Activated naive CD4-positive, alpha-beta T cell treated with anti-CD3 and anti-CD28 coated beads for 36 hours (primary cell): ENCODE measurements at regions not wholly inside any gene's neighbourhood (a gene's known extent, or its start where the extent isn't known, plus 50 kb on each side); places are given as distances from the start of the nearest gene placed in this dataset.

Source experiments
- CTCF ChIA-PET: fragments of 350-600 bp; sonication (Branson Sonifier 250); formaldehyde crosslinking; loops from one replicate; lab custom pipeline; 2021; ENCODE audit warnings: antibody characterized with exemption; lab: Charles Lee
- DNase-seq: peaks from one replicate; pipeline ENCODE4 v3.0.0-alpha.2; 2020
- H3K27ac Mint-ChIP-seq: one replicate; pipeline ENCODE4 v1.8.0; 2021; ENCODE audit warnings: mild to moderate bottlenecking, mixed read lengths
- H3K27me3 Mint-ChIP-seq: one replicate; pipeline ENCODE4 v1.8.0; 2021; ENCODE audit warnings: low read depth, mixed read lengths
- H3K36me3 Mint-ChIP-seq: one replicate; pipeline ENCODE4 v1.8.0; 2021; ENCODE audit warnings: low read depth, mixed read lengths
- H3K4me1 Mint-ChIP-seq: one replicate; pipeline ENCODE4 v1.8.0; 2021; ENCODE audit warnings: low read depth, mixed read lengths
- H3K4me3 Mint-ChIP-seq: one replicate; pipeline ENCODE4 v1.8.0; 2021; ENCODE audit warnings: mild to moderate bottlenecking, moderate library complexity, mixed read lengths
- H3K9me3 Mint-ChIP-seq: one replicate; pipeline ENCODE4 v1.8.0; 2021; ENCODE audit warnings: mixed read lengths
- intact Hi-C: fragments of 100-400 bp; cut with micrococcal nuclease; formaldehyde crosslinking; loops from one replicate; pipeline ENCODE4 v1.15.1; 2023

DNA sequence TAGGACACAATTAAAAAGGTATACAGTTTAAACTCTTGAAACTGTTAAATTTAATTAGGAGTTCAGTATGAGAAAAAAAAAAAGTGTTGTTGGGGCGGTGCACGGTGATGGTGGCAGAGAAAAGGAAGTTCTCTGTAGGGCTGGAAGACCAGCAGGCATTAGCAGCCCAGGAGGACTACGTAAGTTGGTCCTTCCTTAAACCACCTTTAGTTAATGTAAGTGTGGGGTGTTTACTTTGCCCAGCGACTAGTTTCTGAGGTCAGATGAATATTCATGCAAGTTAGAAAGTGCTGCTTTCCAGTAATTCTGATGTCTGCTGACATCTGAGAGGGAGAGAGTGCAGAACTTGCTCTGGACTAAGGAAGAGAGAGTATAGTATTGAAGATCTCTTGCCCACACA lies 54.9 kb downstream of the NKX2-1 start:
- H3K4me3 Mint-ChIP-seq = no peak overlapping the region

DNA sequence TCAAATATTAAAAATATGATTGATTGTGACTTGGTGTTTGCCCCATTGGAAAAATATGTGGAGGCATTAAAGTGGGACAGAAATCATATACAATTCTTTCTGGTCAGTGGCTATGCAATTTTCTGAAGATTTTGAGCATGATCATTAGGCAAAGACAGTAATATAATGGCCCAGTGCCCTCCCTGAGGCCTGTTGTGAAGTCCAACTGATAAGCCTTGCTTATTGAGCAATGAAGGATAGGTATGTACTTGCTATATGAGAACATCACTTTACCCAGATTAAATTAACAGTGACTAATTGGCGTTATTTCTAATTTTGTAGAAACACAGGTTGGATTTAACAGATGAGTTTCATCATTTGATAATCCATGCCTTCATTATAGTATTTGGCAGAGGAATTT lies 57.1 kb downstream of the NKX2-1 start:
- no peak overlapping the region for H3K27ac Mint-ChIP-seq
- H3K9me3 Mint-ChIP-seq = no peaks in the 10 kb centered on the region
- no peak overlapping the region for H3K4me3 Mint-ChIP-seq
- DNase-seq = no peak
- H3K27me3 Mint-ChIP-seq = peaks cover 17% of the 10 kb centered on the region
- CTCF ChIA-PET = no interaction called here
- intact Hi-C loops = no loop called here
- H3K4me1 Mint-ChIP-seq = no peaks in the 10 kb centered on the region
- H3K36me3 Mint-ChIP-seq = no peaks in the 10 kb centered on the region

More for the DNA sequence above, 54.9 kb downstream of the NKX2-1 start:
- H3K27ac Mint-ChIP-seq = no peak overlapping the region
- H3K27me3 Mint-ChIP-seq = peaks cover 10% of the 10 kb centered on the region
- CTCF ChIA-PET = no interaction called here
- H3K9me3 Mint-ChIP-seq = no peaks in the 10 kb centered on the region
- H3K36me3 Mint-ChIP-seq = no peaks in the 10 kb centered on the region
- no peaks in the 10 kb centered on the region for H3K4me1 Mint-ChIP-seq
- no peak for DNase-seq
- intact Hi-C loops = no loop called here

DNA sequence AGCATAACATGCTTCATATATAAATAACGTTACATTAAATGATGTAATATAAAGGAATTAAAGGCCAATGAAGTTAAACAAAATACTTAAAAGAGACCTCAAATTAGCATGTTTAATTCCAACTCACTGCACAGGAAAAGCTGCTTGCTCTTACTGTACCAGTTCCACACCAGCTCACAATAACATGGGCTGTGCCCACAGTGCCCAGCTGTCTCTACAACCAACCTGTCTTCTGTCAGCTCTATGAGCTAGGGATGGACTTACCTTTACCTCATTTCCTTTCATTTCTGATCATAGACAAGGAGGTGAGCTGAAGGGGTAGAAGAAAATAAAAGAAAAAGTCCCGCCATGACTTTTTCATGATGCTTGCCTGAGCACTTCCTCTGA lies 64.8 kb downstream of the NKX2-1 start:
- Mint-ChIP-seq H3K36me3 (no peaks in the 10 kb centered on the region), H3K27me3 (peaks cover 12% of the 10 kb centered on the region), H3K4me1 (no peaks in the 10 kb centered on the region), H3K4me3 (no peak overlapping the region), H3K27ac (no peak overlapping the region), H3K9me3 (no peaks in the 10 kb centered on the region)
- intact Hi-C loops = no loop called here
- DNase-seq = no peak
- CTCF ChIA-PET = no interaction called here

DNA sequence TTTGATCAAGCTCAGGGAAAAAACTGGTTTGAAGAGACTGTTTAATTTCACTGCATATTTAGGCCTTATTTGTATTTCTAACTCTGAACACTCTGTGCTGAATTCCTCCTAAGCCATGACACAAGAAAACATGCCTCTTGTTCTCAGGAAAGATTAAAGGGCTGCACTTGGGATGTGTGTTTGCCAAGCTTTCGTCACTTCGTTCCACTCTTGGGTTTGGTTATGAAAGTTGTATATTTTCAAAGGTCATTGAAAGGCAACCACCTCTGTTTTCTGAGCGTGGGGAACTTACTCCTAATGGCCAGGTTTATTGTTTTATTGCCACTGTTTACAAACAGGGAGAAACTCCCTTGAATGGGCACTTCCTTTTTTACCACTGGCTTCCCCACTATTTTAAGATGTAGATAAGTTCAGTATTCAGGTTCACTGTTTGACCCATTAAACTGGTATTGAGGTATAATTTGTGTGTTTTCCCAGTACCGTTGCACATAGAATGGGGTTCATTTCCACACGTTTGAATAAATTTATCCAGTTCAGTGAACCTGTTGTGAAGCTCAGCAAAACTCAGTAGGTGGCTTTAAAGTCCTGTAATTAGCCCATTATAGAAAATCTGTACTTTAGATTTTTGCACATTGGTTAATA lies 65.3 kb downstream of the NKX2-1 start:
- Mint-ChIP-seq H3K4me3 (no peak overlapping the region), H3K36me3 (no peaks in the 10 kb centered on the region), H3K27me3 (peaks cover 10% of the 10 kb centered on the region), H3K4me1 (no peaks in the 10 kb centered on the region), H3K27ac (no peak overlapping the region), H3K9me3 (no peaks in the 10 kb centered on the region)
- CTCF ChIA-PET = no interaction called here
- no peak for DNase-seq
- intact Hi-C loops = no loop called here

DNA sequence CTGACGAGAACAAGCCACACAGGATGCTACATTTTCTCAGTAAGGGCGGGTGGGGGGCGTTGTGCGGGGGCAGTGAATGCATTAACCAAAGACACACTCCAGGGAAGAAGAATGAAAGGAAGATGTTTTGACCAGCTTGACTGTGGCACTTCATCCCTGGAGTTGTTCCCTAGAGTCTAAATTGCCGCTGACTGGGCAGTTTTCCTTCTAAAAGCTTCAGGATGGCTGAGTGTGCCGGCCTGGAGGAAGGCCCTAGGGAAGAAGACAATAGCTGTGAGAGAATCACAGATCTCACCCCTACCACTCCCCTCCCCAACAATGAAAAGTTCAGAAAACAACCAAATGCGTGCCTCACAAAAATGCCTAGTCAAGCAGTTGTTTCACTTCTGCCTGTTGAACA lies 67.2 kb downstream of the NKX2-1 start:
- Mint-ChIP-seq H3K36me3 (no peaks in the 10 kb centered on the region), H3K9me3 (no peaks in the 10 kb centered on the region), H3K27ac (no peak overlapping the region), H3K4me3 (no peak overlapping the region), H3K4me1 (no peaks in the 10 kb centered on the region), H3K27me3 (peaks cover 4% of the 10 kb centered on the region)
- DNase-seq = no peak
- intact Hi-C loops = no loop called here
- CTCF ChIA-PET = interaction anchor here (0.5 kb wide), 1 partner anchor 101 kb away, joined by 5 read pairs; no protein-coding TSS in a partner anchor

DNA sequence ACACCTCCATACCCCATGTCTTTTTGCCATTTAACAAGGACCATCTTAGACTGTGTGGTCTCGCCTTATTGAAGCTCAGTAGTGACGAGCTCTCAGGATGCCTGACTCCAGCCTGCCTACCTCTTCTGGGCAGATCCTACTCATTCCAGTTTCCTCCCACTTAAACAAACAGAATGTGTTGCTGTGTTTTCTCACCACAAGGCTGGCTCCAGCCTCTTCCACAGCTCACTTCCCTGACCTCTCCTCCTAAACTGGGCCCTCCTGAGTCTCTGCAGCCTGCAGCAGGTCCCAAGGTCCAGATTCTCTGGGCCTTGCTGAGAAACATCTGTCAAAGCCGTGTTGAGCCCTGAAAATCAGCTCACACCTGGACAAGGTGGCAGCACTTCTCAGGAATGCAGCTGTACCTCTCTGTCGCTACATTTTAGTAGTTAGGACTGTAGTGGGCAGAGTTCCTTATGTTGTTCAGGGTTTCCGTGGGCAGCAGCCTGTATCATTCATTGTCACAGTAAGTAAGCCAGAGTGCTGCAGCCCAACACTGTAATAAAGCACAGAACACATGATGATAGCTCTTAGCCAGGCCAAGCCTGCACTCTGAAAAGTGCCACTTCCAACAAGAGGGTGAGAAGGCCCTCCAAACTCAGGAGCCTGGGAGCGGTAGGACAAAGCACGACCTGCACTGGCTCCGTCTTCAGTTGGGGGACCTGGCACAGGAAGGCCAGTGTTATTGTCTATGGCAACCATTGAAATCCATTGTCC lies 68.5 kb downstream of the NKX2-1 start:
- intact Hi-C loops = no loop called here
- H3K9me3 Mint-ChIP-seq = no peaks in the 10 kb centered on the region
- CTCF ChIA-PET = interaction anchor here (0.9 to 1.6 kb wide), 5 partner anchors 10 to 382 kb away, joined by 3 to 4 read pairs (median 4); no protein-coding TSS in a partner anchor
- peaks cover 4% of the 10 kb centered on the region for H3K27me3 Mint-ChIP-seq
- no peak overlapping the region for H3K4me3 Mint-ChIP-seq
- no peaks in the 10 kb centered on the region for H3K4me1 Mint-ChIP-seq
- no peak for DNase-seq
- no peak overlapping the region for H3K27ac Mint-ChIP-seq
- H3K36me3 Mint-ChIP-seq = no peaks in the 10 kb centered on the region

DNA sequence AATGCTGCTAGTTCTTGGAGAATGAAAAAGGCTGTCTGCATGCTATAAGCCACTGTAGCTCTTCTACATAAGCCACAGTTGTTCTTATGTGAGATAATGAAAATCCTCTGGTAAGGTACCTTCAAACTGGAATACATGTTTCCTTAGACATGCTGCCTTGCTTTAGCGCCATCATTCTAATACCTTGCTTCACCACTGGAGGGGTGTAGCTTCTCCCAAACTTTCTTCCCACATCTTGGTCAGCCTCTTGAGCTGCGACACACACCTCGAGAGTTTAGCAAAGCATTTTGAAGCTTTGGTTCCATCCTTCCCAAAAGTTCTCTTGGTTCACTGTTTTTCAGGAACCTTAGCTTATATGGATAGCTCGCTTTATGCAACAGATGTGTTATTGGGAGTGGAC lies 69.5 kb downstream of the NKX2-1 start:
- Mint-ChIP-seq H3K9me3 (no peaks in the 10 kb centered on the region), H3K4me1 (no peaks in the 10 kb centered on the region), H3K27ac (no peak overlapping the region), H3K27me3 (peaks cover 6% of the 10 kb centered on the region), H3K36me3 (no peaks in the 10 kb centered on the region), H3K4me3 (no peak overlapping the region)
- no peak for DNase-seq
- CTCF ChIA-PET = interaction anchor here (0.8 to 1.6 kb wide), 6 partner anchors 11 to 381 kb away, joined by 3 to 4 read pairs (median 4); no protein-coding TSS in a partner anchor
- intact Hi-C loops = no loop called here

DNA sequence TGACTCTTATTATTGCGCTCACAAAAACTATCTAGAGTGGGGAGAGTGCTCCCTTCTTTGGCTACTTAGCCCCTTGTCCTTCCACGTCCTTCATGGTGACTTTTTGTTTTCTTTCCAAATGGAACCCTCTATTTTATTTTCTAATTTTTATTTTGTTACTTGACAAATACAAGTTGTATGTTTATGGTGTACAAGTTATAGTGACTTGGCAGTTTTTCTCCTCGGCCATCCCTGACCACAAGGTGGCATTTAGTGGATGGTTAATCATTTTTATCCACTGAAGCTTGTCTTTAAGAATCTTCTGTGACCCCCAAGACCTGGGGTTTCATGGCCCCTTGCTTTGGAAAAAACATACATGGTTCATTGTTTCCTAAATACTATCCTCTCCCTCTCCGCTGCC lies 70.1 kb downstream of the NKX2-1 start:
- no peaks in the 10 kb centered on the region for H3K9me3 Mint-ChIP-seq
- CTCF ChIA-PET = interaction anchor here (1.6 kb wide), 1 partner anchor 105 kb away, joined by 4 read pairs; no protein-coding TSS in a partner anchor
- intact Hi-C loops = no loop called here

DNA sequence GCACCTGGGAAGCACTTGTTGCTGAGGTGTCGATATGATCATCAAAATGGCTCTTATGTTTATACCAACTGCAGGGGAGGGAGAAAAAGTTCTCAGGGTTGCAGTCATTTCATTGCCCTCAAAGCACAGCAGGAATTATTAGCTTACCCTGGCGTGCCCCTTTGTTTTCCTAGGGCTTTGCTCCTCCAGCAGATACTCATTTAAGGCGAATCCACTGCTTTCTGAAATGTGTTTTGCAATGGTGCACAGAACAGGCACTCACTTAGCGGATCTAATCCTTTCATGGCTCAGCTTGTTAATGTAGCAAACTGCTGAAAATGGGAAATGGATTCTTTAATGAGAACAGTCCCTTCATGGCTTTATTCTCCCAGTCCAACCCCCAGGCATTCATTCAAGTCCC lies 76.7 kb downstream of the NKX2-1 start:
- H3K4me3 Mint-ChIP-seq = no peak overlapping the region
- H3K27ac Mint-ChIP-seq = no peak overlapping the region
- peaks cover 17% of the 10 kb centered on the region for H3K27me3 Mint-ChIP-seq
- H3K9me3 Mint-ChIP-seq = no peaks in the 10 kb centered on the region
- CTCF ChIA-PET = no interaction called here
- DNase-seq = no peak
- intact Hi-C loops = no loop called here
- H3K4me1 Mint-ChIP-seq = no peaks in the 10 kb centered on the region
- H3K36me3 Mint-ChIP-seq = no peaks in the 10 kb centered on the region

More for the DNA sequence above, 70.1 kb downstream of the NKX2-1 start:
- Mint-ChIP-seq H3K36me3 (no peaks in the 10 kb centered on the region), H3K4me1 (no peaks in the 10 kb centered on the region), H3K27me3 (peaks cover 7% of the 10 kb centered on the region), H3K4me3 (no peak overlapping the region), H3K27ac (no peak overlapping the region)
- DNase-seq = no peak

DNA sequence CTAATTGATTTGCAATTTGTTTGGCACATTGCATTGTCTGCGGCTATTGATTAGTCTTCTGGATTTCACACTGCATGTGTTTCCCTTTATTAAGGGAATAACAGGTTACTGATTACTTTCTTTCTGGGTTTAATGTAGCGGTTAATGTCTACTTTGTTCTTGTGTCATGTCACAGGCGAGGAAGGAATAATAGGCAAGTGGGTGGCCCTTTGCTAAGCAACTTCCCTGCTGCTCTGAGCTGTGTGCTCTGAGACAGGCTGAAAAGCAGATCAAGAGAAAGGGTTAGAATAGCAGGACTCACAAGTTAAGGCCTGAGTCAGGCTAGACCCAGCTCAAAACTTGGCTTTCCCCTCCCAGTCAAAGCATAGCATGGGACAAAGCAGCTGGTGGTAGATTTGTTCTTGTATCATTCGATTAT lies 77.2 kb downstream of the NKX2-1 start:
- intact Hi-C loops = no loop called here
- Mint-ChIP-seq H3K27me3 (peaks cover 20% of the 10 kb centered on the region), H3K36me3 (no peaks in the 10 kb centered on the region), H3K4me3 (no peak overlapping the region), H3K27ac (no peak overlapping the region), H3K4me1 (no peaks in the 10 kb centered on the region), H3K9me3 (no peaks in the 10 kb centered on the region)
- CTCF ChIA-PET = no interaction called here
- no peak for DNase-seq

DNA sequence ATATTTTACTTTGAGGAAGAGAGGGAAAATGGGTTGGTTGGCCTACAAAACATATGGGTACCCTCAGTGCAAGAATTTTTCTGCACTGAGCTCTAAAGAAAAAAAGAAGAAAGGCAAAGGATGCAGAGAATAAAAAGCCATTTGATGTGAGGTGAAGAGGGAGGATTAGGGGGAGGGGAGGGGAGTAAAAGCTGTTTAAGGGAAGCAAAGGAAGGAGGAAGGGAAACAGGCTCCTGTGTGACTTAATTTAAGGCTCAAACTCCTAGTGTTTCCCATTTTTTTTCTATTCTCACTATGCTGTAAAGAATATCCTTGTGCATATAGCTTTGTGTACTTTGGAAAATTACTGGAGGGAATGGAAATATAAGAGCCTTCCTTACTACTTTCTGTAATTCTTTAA lies 78.7 kb downstream of the NKX2-1 start:
- CTCF ChIA-PET = no interaction called here
- no peak overlapping the region for H3K27ac Mint-ChIP-seq
- no peak for DNase-seq
- H3K4me1 Mint-ChIP-seq = no peaks in the 10 kb centered on the region
- intact Hi-C loops = no loop called here
- peaks cover 26% of the 10 kb centered on the region for H3K27me3 Mint-ChIP-seq
- H3K36me3 Mint-ChIP-seq = no peaks in the 10 kb centered on the region
- H3K4me3 Mint-ChIP-seq = no peak overlapping the region
- H3K9me3 Mint-ChIP-seq = no peaks in the 10 kb centered on the region

DNA sequence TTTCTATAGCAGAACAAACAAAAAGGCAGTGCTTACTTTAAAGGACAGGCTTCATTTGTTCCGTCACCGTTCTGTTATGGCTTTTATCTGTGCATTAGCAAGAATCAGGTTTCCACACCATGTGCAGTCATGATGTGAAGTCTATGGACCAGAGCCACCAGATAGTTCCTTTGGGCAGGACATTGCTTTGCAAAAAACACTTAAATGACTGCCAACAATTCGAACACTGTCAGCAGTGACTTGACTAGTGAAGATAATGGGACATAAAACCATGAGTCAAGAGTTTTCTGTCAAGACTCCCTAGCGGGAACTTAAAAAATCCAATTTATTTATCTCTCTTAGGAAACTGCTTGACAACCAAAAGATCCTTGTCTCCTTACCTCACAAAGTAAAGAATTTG lies 80.3 kb downstream of the NKX2-1 start:
- Mint-ChIP-seq H3K9me3 (no peaks in the 10 kb centered on the region), H3K4me1 (no peaks in the 10 kb centered on the region), H3K27me3 (peaks cover 26% of the 10 kb centered on the region), H3K36me3 (no peaks in the 10 kb centered on the region), H3K4me3 (no peak overlapping the region), H3K27ac (no peak overlapping the region)
- intact Hi-C loops = no loop called here
- DNase-seq = no peak
- CTCF ChIA-PET = interaction anchor here (1.2 kb wide), 1 partner anchor 557 kb away, joined by 3 read pairs; no protein-coding TSS in a partner anchor

DNA sequence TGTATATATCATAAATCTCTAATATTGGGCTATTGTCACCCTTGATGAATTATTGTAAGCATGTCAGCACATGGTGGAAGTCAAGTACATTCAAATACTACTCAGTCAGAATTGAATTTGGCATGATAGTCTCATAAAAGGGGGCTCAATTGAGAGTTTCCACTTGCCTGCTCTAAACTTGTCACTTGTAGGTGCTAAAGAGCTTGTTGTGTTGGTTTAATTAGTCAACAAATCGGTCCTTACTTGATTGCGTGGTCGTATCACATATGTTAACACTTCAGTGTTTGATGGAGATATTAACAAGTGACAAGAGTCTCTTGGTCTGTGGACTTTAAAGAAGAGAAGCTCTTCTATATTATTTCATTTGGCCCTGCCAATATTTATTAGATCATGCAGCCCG lies 81.1 kb downstream of the NKX2-1 start:
- no peaks in the 10 kb centered on the region for H3K36me3 Mint-ChIP-seq
- peaks cover 26% of the 10 kb centered on the region for H3K27me3 Mint-ChIP-seq
- no peaks in the 10 kb centered on the region for H3K9me3 Mint-ChIP-seq
- no peak overlapping the region for H3K27ac Mint-ChIP-seq
- no peak overlapping the region for H3K4me3 Mint-ChIP-seq
- no peak for DNase-seq
- CTCF ChIA-PET = interaction anchor here (1.2 kb wide), 1 partner anchor 556 kb away, joined by 3 read pairs; no protein-coding TSS in a partner anchor
- H3K4me1 Mint-ChIP-seq = no peaks in the 10 kb centered on the region
- intact Hi-C loops = no loop called here
